A673 (cell line): ENCODE measurements at regions not wholly inside any gene's neighbourhood (a gene's known extent, or its start where the extent isn't known, plus 50 kb on each side); places are given as distances from the start of the nearest gene placed in this dataset.

Experiments used
- BruUV-seq: library from RNA; stranded (reverse); fragments of 400-500 nt; replicated peaks from 2 replicates; lab custom pipeline; 2021; lab: Mats Ljungman, UMichigan
- CTCF ChIA-PET: fragments of 300-600 bp; sonication (Branson Sonifier 250); formaldehyde crosslinking; loops from one replicate; lab custom pipeline; 2022; ENCODE audit warnings: antibody characterized with exemption; lab: Charles Lee
- POLR2A ChIA-PET: fragments of 300-600 bp; sonication (Branson Sonifier 250); formaldehyde crosslinking; loops from one replicate; lab custom pipeline; 2022; ENCODE audit warnings: antibody characterized with exemption; ENCODE audit not compliant: low non-redundant PET; lab: Charles Lee
- DNase-seq: peaks from one replicate; pipeline ENCODE4 v3.0.0-alpha.2; 2015; ENCODE audit warnings: low spot score
- H3K27ac ChIP-seq: fragments of 200-600 bp; sonication (generic); 2 replicates; pipeline ENCODE4 v1.5.1; 2016; ENCODE audit warnings: mixed run types, low read depth, mild to moderate bottlenecking, mixed read lengths, antibody characterized with exemption, low read length; ENCODE audit not compliant: poor library complexity, severe bottlenecking
- H3K27me3 ChIP-seq: fragments of 200-600 bp; sonication (generic); replicated peaks from 2 replicates; pipeline ENCODE4 v1.6.1; 2017; ENCODE audit warnings: mixed run types, low read depth, mild to moderate bottlenecking, mixed read lengths, antibody characterized with exemption, low read length; ENCODE audit not compliant: insufficient read depth, poor library complexity
- H3K36me3 ChIP-seq: fragments of 200-600 bp; sonication (generic); 2 replicates; pipeline ENCODE4 v1.6.1; 2016; ENCODE audit warnings: mixed run types, mild to moderate bottlenecking, mixed read lengths, antibody characterized with exemption, low read length; ENCODE audit not compliant: insufficient read depth, poor library complexity, severe bottlenecking
- H3K4me1 ChIP-seq: fragments of 200-600 bp; sonication (generic); 2 replicates; pipeline ENCODE4 v1.6.1; 2017; ENCODE audit warnings: mixed run types, mild to moderate bottlenecking, mixed read lengths, antibody characterized with exemption, low read length; ENCODE audit not compliant: insufficient read depth, poor library complexity, severe bottlenecking
- H3K4me3 ChIP-seq: fragments of 200-600 bp; sonication (generic); 2 replicates; pipeline ENCODE4 v1.5.1; 2016; ENCODE audit warnings: low read depth, mixed run types, mild to moderate bottlenecking, mixed read lengths, low read length; ENCODE audit not compliant: poor library complexity, severe bottlenecking
- H3K9me3 ChIP-seq: fragments of 200-600 bp; sonication (generic); 2 replicates; pipeline ENCODE4 v1.6.1; 2016; ENCODE audit warnings: mixed run types, low read depth, mild to moderate bottlenecking, mixed read lengths, antibody characterized with exemption, low read length; ENCODE audit not compliant: poor library complexity, severe bottlenecking
- EZH2 ChIP-seq: fragments of 200-600 bp; sonication (generic); IDR thresholded peaks from 2 replicates; pipeline ENCODE4 v1.6.1; 2017; ENCODE audit warnings: borderline replicate concordance, low read depth, mild to moderate bottlenecking, mixed read lengths, antibody characterized with exemption, low read length; ENCODE audit not compliant: poor library complexity, severe bottlenecking
- intact Hi-C: fragments of 100-400 bp; cut with micrococcal nuclease; formaldehyde crosslinking; loops from one replicate; pipeline ENCODE4 v1.10.0; 2022; ENCODE audit not compliant: unreplicated experiment
- TF ChIP-seq, protein P1 (sequence below): fragments of 300-800, 200-600 bp; sonication (generic); conservative IDR thresholded peaks from 2 replicates; pipeline ENCODE4 v1.5.1; 2017; ENCODE audit warnings: low read depth, mild to moderate bottlenecking, antibody characterized with exemption, low read length, moderate library complexity, mixed read lengths

DNA sequence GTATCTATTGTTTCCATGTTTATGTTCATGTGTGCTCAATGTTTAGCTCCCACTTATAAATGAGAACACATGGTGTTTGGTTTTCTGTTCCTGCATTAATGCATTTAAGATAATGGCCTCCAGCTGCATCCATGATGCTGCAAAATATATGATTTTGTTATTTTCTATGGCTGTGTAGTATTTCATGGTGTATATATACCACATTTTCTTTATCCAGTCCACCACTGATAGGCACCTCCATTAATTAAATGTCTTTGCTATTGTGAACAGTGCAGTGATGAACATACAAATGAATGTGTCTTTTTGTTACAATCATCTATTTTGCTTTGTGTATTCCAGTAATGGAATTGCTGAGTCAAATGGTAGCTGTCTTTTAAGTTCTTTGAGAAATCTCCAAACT is 329.4 kb upstream of the MAGI2 start:
- Histone ChIP-seq H3K36me3 (no peaks in the 10 kb centered on the region), H3K27ac (no peak overlapping the region), H3K4me1 (no peaks in the 10 kb centered on the region), H3K4me3 (no peak overlapping the region), H3K9me3 (no peaks in the 10 kb centered on the region), H3K27me3 (no peaks in the 10 kb centered on the region)
- ChIA-PET CTCF (no interaction called here), POLR2A (no interaction called here)
- intact Hi-C loops: no loop called here
- TF ChIP-seq, protein P1, sequence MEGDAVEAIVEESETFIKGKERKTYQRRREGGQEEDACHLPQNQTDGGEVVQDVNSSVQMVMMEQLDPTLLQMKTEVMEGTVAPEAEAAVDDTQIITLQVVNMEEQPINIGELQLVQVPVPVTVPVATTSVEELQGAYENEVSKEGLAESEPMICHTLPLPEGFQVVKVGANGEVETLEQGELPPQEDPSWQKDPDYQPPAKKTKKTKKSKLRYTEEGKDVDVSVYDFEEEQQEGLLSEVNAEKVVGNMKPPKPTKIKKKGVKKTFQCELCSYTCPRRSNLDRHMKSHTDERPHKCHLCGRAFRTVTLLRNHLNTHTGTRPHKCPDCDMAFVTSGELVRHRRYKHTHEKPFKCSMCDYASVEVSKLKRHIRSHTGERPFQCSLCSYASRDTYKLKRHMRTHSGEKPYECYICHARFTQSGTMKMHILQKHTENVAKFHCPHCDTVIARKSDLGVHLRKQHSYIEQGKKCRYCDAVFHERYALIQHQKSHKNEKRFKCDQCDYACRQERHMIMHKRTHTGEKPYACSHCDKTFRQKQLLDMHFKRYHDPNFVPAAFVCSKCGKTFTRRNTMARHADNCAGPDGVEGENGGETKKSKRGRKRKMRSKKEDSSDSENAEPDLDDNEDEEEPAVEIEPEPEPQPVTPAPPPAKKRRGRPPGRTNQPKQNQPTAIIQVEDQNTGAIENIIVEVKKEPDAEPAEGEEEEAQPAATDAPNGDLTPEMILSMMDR: no peak
- no peak for TF ChIP-seq EZH2
- DNase-seq: no peak
- BruUV-seq: no TSS peak

DNA sequence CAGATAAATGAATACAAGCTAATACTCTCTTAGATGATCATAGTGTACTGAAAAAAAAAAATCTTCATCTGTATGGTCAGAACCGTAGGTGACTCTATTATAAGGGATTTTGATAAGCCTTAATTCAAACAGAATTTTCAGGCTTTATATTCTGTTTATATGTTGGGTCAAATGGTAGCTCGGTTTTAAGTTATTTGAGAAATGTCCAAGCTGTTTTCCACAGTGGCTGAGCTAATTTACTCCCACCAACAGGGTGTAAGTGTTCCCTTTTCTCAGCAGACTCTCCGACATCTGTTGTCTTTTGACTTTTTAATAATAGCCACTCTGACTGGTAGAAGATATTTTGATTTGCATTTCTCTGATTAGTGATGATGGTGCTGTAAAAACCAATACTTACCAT is 328.8 kb upstream of the MAGI2 start:
- DNase-seq: no peak

DNA sequence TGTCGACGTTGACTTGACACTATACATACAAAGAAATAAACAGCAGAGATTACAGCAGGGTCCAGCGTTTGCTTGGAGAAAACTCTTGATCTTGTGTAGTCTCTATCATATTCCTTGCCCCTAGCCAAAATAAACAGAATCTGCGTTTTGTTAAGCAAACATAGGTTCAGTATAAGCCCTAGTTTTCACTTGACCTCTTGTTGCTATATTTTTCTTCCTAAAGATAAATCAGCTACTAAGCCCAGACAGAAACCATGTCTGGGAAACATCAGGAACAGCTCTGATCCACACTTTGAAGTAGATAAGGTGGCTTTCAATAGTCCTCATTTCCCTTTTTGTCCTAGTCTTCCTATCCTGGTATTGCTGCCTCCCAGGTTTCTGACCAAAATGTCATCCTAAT is 328.2 kb upstream of the MAGI2 start:
- Histone ChIP-seq H3K36me3 (no peaks in the 10 kb centered on the region), H3K4me3 (no peak overlapping the region), H3K27me3 (no peaks in the 10 kb centered on the region), H3K27ac (no peak overlapping the region), H3K9me3 (no peaks in the 10 kb centered on the region), H3K4me1 (no peaks in the 10 kb centered on the region)
- intact Hi-C loops: no loop called here
- CTCF ChIA-PET: no interaction called here
- TF ChIP-seq, protein P1: no peak
- TF ChIP-seq EZH2: no peak
- no peak for DNase-seq
- POLR2A ChIA-PET: no interaction called here
- no TSS peak for BruUV-seq

More for the DNA sequence above, 328.8 kb upstream of the MAGI2 start:
- Histone ChIP-seq H3K27me3 (no peaks in the 10 kb centered on the region), H3K4me3 (no peak overlapping the region), H3K27ac (no peak overlapping the region), H3K9me3 (no peaks in the 10 kb centered on the region), H3K36me3 (no peaks in the 10 kb centered on the region), H3K4me1 (no peaks in the 10 kb centered on the region)
- TF ChIP-seq, protein P1: no peak
- TF ChIP-seq EZH2: no peak
- BruUV-seq: no TSS peak
- intact Hi-C loops: no loop called here
- ChIA-PET POLR2A (no interaction called here), CTCF (no interaction called here)
